ENCODE measurements at regions not wholly inside any gene's neighbourhood (a gene's known extent, or its start where the extent isn't known, plus 50 kb on each side); places are given as distances from the start of the nearest gene placed in this dataset.

GRCh38 chrX:69379412-69379811 is 124.7 kb upstream of the NALF2 start:
- TF ChIP-seq CTCF (IDR thresholded peaks at IDR 0.05): no peak

GRCh38 chrX:69374569-69374968 is 129.6 kb upstream of the NALF2 start:
- TF ChIP-seq CTCF (IDR thresholded peaks at IDR 0.05): no peak

- no peak for TF ChIP-seq CTCF (IDR thresholded peaks at IDR 0.05)
These were observed 131.7 kb upstream of the NALF2 start for GRCh38 chrX:69372435-69372834.

GRCh38 chrX:69371159-69371558 is 133.0 kb upstream of the NALF2 start:
- no peak for TF ChIP-seq CTCF (IDR thresholded peaks at IDR 0.05)

GRCh38 chrX:69369999-69370398 is 134.1 kb upstream of the NALF2 start:
- TF ChIP-seq CTCF (IDR thresholded peaks at IDR 0.05): no peak

- TF ChIP-seq CTCF (IDR thresholded peaks at IDR 0.05): no peak
These were observed 137.9 kb upstream of the NALF2 start for GRCh38 chrX:69366183-69366582.

GRCh38 chrX:69365755-69366154 is 138.4 kb upstream of the NALF2 start:
- no peak for TF ChIP-seq CTCF (IDR thresholded peaks at IDR 0.05)

- TF ChIP-seq CTCF (IDR thresholded peaks at IDR 0.05): no peak
These were observed 138.8 kb upstream of the NALF2 start for GRCh38 chrX:69365349-69365748.
